GM21447 (cell line): ENCODE measurements at regions not wholly inside any gene's neighbourhood (a gene's known extent, or its start where the extent isn't known, plus 50 kb on each side); places are given as distances from the start of the nearest gene placed in this dataset.

Experiments used
- ATAC-seq: cut with Tn5 transposase; IDR thresholded peaks from one replicate; pipeline ENCODE4 v1.9.1; 2021; ENCODE audit not compliant: unreplicated experiment

- ATAC-seq = no peak
These were observed 55.6 kb upstream of the PPP2R5C start for GRCh38 chr14:101705733-101706508.

- no peak for ATAC-seq
These were observed 54.9 kb upstream of the PPP2R5C start for GRCh38 chr14:101706509-101707067.

GRCh38 chr14:101707068-101707842 is 54.3 kb upstream of the PPP2R5C start:
- ATAC-seq = peak; percentile 55

GRCh38 chr14:101707863-101708620 is 53.5 kb upstream of the PPP2R5C start:
- ATAC-seq = no peak

- no peak for ATAC-seq
These were observed 52.5 kb upstream of the PPP2R5C start for GRCh38 chr14:101708853-101709532.

- ATAC-seq = no peak
These were observed 52.0 kb upstream of the PPP2R5C start for GRCh38 chr14:101709533-101709881.

GRCh38 chr14:101709962-101710931 is 51.3 kb upstream of the PPP2R5C start:
- ATAC-seq = no peak

GRCh38 chr14:101711041-101711856 is 50.3 kb upstream of the PPP2R5C start:
- no peak for ATAC-seq
